GM12874 (cell line): ENCODE measurements at regions not wholly inside any gene's neighbourhood (a gene's known extent, or its start where the extent isn't known, plus 50 kb on each side); places are given as distances from the start of the nearest gene placed in this dataset.

Source experiments
- TF ChIP-seq, protein P1 (sequence below): IDR thresholded peaks from 2 replicates; pipeline ENCODE4 v1.5.1; 2011; ENCODE audit warnings: low read depth, mild to moderate bottlenecking, control low read depth, low read length, moderate library complexity; ENCODE audit not compliant: insufficient read depth

DNA sequence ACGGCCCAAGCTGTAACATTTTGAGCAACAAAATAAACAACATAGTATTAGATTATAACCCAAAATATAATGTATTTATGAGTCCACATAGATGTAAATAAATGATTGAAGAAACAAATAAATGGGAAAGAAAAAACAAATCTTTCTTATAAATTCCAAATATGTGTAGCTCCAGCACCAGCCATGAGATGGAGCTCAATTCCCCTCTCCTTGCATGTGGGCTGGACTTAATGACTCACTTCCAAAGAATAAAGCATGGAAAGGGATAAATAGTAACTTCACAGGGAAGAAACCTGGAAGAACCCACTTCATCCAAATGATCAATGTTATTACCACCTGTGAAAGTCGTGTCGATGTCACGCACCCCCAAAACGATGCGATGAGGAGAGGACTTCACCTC is 158.8 kb downstream of the RPAP3 start:
- TF ChIP-seq, protein P1, sequence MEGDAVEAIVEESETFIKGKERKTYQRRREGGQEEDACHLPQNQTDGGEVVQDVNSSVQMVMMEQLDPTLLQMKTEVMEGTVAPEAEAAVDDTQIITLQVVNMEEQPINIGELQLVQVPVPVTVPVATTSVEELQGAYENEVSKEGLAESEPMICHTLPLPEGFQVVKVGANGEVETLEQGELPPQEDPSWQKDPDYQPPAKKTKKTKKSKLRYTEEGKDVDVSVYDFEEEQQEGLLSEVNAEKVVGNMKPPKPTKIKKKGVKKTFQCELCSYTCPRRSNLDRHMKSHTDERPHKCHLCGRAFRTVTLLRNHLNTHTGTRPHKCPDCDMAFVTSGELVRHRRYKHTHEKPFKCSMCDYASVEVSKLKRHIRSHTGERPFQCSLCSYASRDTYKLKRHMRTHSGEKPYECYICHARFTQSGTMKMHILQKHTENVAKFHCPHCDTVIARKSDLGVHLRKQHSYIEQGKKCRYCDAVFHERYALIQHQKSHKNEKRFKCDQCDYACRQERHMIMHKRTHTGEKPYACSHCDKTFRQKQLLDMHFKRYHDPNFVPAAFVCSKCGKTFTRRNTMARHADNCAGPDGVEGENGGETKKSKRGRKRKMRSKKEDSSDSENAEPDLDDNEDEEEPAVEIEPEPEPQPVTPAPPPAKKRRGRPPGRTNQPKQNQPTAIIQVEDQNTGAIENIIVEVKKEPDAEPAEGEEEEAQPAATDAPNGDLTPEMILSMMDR: no peak

DNA sequence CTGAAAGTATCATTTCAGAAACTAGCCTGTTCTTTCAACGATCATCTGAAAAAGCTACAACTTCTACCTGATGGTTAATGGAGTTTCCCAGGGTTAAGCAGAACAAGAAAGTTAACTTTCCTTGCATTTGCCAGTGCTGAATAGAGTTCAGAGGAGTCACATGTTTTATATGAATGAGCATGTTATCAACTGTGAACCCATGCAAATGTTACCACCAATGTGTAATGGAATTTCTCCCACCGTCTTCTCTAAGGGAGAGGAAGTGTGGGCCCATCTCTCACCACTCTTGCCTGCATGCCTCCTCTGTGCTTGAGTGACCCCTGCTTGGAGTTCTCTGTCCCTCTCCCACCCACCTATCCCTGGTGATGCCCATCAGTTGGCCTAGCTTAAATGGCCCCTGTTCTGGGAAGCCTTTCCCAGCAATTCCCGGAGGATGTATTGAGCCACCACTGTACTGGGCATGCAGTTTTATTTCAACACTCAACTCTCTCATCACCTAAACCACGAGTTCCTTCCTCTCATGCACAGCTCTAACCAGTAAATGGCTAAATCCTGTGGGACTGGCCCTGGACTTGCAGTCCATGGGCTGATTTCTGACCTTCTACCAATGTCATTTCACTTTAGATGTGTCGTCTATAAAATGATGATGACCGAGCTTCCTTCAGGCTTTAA is 159.8 kb downstream of the RPAP3 start:
- TF ChIP-seq, protein P1: no peak

GRCh38 chr12:47534695-47535094 is 171.1 kb downstream of the RPAP3 start:
- TF ChIP-seq, protein P1: no peak

- TF ChIP-seq, protein P1: no peak
Measured at GRCh38 chr12:47530050-47530449, 175.8 kb downstream of the RPAP3 start.

DNA sequence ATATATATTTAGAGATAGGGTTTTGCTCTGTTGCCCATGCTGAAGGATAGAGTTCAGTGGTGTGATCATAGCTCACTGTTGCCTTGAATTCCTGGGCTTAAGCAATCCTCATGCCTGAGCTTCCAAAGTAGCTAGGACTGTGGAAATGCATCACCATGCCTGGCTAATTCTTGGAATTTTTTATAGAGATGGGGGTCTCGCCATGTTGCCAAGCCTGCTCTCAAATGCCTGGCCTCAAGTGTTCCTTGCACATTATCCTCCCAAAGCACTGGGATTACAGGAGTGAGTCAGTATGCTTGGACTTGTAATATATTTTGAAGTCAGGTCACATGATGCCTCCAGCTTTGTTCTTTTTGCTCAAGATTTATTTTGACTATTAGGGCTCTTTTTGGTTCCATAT is 178.0 kb downstream of the RPAP3 start:
- TF ChIP-seq, protein P1: no peak

GRCh38 chr12:47520029-47520428 is 185.8 kb downstream of the RPAP3 start:
- TF ChIP-seq, protein P1: no peak

DNA sequence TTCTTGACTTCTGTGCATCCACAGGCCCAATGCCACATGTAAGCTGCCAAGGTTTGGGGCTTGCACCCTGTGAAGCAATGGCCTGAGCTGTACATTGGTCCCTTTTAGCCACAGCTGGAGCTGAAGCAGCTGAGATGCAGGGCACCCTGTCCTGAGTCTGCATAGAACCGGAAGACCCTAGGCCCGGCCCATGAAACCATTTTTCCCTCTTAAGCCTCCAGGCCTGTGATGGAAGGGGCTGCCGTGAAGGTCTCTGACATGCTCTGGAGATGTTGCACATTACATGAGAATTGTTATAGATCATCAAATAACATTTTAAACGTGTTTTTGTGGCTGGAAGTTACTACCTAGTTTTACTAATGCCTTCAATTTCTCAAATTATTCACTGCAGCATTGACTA is 188.7 kb downstream of the RPAP3 start:
- TF ChIP-seq, protein P1: no peak
